ENCODE measurements at regions not wholly inside any gene's neighbourhood (a gene's known extent, or its start where the extent isn't known, plus 50 kb on each side); places are given as distances from the start of the nearest gene placed in this dataset.

GRCh38 chr20:60482221-60483008 is 524.2 kb downstream of the CDH26 start:
- intact Hi-C loops (cut with DNase I), result no loop called here

DNA sequence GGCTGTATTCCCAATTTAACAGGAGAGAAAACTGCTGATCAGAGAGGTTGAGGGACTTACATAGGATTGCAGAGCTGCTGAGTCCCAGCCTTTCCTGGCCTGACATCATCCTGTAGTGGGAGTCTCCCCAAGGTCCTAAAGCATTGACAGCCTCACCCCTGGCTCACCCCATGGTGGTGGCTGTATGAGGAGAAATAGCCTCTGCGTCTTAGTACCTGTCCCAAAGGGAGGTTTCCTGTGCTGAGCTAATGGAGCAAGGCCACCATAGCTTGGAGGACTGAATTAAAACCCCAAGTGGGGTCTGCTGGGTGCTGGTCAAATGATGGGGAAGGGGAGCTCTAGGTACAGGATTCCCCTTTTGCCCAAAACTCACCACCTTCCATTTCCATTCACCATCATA is 525.1 kb downstream of the CDH26 start:
- no peak for DNase-seq
- intact Hi-C loops (cut with DNase I), result no loop called here

More at GRCh38 chr20:60482221-60483008, 524.2 kb downstream of the CDH26 start:
- peak in 1 of 10 donors; percentile 55 for DNase-seq

DNA sequence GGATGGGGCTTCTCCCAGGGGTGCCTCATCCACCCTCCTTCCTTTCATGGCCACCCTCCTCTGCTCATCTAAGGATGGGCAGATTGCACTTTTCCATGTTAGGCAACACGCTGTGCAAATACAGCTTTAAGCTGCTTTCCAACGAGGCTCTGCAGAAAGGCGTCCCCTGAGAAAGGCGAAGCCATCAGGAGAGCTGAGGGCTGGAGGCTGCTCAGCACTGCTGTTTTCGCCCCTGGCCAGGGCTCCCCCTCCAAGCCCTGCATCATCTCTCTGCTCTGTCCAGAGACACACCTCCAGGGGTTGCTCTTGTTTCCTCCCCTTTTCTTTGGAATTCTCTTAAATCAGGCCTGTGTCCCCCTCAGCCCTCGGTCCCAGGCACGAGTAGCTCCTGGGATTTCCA is 526.1 kb downstream of the CDH26 start:
- no peak for DNase-seq
- intact Hi-C loops (cut with DNase I), result no loop called here

DNA sequence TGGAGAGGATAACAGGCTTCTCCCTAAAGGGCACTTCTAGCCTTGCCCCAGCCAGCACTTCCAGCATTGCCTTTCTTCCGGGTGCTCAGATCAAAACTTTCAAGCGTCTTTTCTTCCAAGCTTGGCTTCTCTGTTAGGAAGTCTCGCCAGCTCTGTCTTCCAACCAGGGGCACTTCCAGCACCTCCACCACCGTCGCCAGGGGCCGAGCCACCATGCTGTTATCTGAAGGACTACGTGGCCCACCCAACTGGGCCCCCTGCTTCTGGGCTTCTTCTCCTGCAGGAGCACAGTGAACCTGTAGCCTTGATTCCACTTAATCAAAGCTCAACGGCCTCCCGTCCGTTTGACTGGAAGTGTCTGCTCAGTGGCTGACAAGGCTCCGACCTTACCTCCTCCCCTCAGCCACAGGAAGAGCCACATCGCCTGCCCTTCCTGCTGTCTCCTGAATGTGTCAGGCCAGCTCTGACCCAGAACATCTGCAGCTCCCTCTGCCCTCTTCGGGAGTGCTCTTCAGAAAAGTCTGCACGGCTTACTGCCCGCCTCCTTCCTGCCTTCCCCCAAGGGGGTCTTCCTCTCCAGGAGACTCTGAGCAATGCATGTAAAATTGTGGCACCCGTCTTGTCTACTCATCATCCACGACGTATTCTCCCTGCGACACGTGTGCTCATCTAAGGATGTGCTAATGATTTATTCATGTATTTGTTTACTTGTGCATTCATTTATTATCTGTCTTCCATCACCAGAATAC is 527.0 kb downstream of the CDH26 start:
- peak in 1 of 10 donors; percentile 77 for DNase-seq
- intact Hi-C loops (cut with DNase I), result no loop called here

GRCh38 chr20:60486315-60486714 is 528.1 kb downstream of the CDH26 start:
- intact Hi-C loops (cut with DNase I), result no loop called here
- DNase-seq, result no peak

GRCh38 chr20:60486937-60487336 is 528.7 kb downstream of the CDH26 start:
- intact Hi-C loops (cut with DNase I), result no loop called here
- DNase-seq, result peak in 1 of 10 donors; percentile 63

- DNase-seq, result no peak
- intact Hi-C loops (cut with DNase I), result no loop called here
These were observed 532.2 kb downstream of the CDH26 start for GRCh38 chr20:60490217-60491050.

GRCh38 chr20:60491051-60491581 is 532.9 kb downstream of the CDH26 start:
- no peak for DNase-seq
- intact Hi-C loops (cut with DNase I), result no loop called here

DNA sequence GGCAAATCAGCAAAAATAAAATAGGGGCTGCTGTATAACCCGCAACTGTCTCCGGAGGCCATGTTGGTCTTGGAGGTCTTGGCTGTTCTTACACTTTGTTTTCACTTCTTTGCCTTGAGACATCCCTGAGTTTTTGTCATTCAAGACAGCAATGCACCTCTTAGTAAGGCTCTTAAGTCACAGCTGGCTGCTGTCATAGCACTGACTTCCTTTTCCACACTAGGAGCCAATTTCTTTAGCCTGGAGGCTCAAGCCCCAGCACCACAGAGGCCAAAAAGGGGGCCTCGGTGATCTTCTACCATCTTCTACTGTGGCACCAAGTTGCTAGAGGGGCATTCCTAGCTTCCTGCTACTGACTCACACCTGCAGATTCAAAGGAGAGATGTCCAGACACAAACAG is 536.3 kb downstream of the CDH26 start:
- intact Hi-C loops (cut with DNase I), result no loop called here
- DNase-seq, result no peak

DNA sequence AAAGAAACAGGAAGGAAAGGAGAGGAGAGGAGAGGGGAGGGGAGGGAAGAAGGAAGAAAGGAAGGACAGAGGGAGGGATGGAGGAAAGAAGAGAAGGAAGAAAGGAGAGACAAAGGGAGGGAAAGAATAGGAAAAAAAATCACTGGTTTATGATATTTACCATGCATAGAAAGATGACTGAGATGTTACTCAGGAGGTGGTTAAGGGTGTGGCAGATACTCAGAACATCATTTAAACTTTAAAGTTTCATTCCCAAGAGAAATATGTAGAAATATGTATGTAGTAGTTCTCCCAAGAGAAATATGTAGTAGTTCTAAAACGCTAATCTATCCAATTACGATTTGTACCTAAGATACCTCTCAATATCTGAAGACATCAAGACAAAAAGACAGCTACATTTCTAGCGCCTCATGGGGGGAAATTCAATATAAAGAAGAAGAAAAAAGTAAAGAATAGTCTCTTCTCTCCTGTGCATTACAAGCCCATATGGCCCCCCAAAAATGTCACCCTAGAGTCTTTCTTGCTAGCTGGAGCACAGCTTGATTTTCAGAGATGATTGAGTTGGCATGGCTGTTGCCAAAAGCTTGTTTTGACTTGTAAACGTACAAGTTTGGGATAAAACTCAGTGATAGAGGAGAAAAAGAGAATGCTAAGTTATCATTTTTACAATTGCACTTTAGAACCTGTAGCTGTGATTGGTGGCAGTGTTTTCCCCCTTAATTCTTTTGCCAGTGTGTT is 539.2 kb downstream of the CDH26 start:
- no peak for DNase-seq
- intact Hi-C loops (cut with DNase I), result no loop called here

DNA sequence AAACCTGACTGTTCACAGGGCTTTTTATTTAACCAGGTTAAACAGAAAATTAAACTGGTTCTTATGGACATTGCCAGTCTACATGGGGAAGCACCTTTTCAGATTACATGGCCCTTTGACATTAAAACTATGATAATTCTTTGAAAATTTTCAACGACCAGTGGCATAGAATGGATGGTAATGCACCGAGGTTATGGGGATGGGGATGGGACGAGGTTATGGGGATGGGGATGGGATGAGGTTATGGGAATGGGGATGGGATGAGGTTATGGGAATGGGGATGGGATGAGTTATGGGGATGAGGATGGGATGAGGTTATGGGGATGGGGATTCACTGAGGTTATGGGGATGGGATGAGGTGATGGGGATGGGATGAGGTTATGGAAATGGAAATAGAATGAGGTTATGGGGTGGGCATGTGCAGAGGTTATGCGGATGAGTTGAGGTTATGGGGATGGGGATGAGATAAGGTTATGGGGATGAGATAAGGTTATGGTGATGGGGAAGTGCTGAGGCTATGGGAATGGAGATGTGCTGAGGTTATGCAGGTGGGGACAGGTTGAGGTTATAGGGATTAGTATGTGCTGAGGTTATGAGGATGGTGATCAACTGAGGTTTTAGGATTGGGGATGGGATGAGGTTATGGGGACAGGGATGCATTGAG is 541.9 kb downstream of the CDH26 start:
- intact Hi-C loops (cut with DNase I), result no loop called here

DNA sequence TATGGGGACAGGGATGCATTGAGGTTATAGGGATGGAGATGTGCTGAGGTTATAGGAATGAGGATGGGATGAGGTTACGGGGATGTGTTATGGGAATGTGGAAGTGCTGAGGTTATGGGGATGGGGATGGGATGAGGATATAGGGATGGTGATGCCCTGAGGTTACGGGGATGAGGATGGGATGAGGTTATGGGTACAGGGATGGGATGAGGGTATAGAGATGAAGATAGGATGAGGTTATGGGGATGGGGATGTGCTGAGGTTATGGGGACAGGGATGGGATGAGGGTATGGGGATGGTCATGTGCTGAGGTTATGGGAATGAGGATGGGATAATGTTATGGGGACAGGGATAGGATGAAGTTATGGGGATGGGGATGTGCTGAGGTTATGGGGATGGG is 542.8 kb downstream of the CDH26 start:
- intact Hi-C loops (cut with DNase I), result no loop called here

More for the DNA sequence above, 541.9 kb downstream of the CDH26 start:
- DNase-seq, result no peak

GRCh38 chr20:60502881-60503280 is 544.7 kb downstream of the CDH26 start:
- no peak for DNase-seq
- intact Hi-C loops (cut with DNase I), result no loop called here

More for the DNA sequence above, 542.8 kb downstream of the CDH26 start:
- DNase-seq, result no peak

GRCh38 chr20:60505423-60505822 is 547.2 kb downstream of the CDH26 start:
- intact Hi-C loops (cut with DNase I), result no loop called here

DNA sequence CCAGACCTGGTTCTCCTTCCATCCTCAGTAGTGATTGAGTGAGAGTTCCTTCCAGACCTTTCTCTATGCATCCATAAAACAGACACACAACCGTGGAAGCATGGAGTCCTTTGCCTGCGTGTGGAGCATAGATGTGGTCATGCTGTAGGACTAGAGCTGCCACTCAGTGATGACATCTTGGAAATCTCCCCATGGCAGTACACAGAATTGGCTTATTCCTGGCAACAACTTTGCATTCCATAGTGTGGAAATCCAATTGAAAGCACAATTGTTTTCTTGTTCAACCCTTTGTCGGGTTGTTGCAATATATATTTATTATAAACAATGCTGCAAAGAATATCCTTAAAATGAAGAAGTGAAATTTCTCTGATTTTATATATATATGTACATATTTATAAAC is 547.8 kb downstream of the CDH26 start:
- DNase-seq, result no peak
- intact Hi-C loops (cut with DNase I), result no loop called here

More at GRCh38 chr20:60505423-60505822, 547.2 kb downstream of the CDH26 start:
- DNase-seq, result no peak

DNA sequence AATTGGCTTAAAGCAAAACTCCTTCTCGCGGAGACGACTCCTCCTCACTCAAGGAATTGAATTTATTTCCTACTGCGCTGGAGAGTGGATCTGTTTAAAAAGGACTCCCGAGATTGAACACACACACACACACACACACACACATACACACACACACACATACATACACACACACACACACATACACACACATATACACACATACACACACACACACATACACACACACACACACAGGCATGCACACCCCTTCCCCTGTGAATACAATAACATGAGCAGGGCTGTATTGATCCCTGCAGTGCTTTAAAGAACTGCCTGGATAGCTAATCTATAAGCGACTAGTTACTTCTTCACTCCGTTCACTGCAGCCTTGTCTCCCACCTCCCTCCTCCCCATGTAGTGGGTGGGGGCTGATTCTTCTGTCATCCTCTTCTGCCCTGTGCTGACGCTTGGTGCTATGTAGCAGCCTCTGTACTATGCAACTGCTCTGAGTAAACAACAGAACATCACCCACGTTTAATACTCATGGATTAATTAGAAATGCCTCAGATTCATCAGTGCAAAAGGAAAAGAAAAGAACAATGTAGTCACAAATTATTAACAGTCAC is 549.0 kb downstream of the CDH26 start:
- DNase-seq, result no peak
- intact Hi-C loops (cut with DNase I), result no loop called here

GRCh38 chr20:60509407-60509806 is 551.2 kb downstream of the CDH26 start:
- intact Hi-C loops (cut with DNase I), result no loop called here
- DNase-seq, result no peak

DNA sequence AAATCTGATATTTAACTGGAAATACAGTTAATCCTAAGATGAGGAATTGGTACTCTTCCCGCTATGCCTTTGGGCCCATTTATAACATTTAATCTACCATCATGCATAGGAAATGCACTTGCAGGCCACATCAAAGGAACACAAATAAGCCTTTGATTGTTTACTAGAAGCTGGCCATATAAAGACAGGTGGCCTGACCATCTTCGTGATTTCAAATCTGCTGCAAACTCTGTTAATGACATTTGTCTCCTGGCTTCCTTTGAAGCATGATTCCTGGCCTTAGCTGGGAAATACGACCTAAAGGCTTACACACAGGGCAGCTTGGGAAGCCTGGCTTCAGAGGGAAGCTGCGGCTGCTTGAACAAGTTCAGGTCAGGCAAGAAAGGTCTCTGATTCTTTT is 552.1 kb downstream of the CDH26 start:
- intact Hi-C loops (cut with DNase I), result no loop called here
- DNase-seq, result no peak

DNA sequence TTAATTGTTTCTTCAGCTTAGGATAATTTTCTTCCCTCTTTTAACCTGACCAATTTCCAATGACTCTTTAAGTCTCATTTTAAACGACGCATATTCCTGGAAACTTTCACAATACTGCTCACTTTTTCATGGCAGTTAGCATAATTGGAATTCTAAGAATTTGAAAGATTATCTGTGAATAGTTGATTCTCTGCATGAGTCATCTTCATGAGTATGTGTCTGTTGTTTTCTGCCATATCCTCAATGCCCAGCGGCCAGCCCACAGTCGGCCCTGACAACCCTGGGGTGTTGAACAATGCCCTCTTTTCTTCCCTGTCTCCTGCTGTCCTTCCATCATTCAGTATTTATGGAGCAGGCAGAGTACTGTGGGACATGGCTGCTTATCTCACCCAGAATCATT is 554.2 kb downstream of the CDH26 start:
- peak in 4 of 10 donors; percentile 19 to 81 (median 46) for DNase-seq

More for the DNA sequence above, 554.2 kb downstream of the CDH26 start:
- intact Hi-C loops (cut with DNase I), result no loop called here

All from posterior cingulate gyrus (tissue), 11 donors.